Uterus (tissue), 2 donors: ENCODE measurements at regions not wholly inside any gene's neighbourhood (a gene's known extent, or its start where the extent isn't known, plus 50 kb on each side); places are given as distances from the start of the nearest gene placed in this dataset.

Experiments
- CTCF ChIP-seq, 4 experiments: fragments of 200-600 bp in 2 of 4; fragments of 450-650 bp in 2 of 4; sonication (generic) in 2 of 4; IDR thresholded peaks; one replicate each; pipeline ENCODE4 v1.5.1; 2016 to 2019; ENCODE audit warnings: antibody characterized with exemption in 4 of 4, mild to moderate bottlenecking in 2 of 4, moderate library complexity in 1 of 4
- POLR2A ChIP-seq, 2 donors: fragments of 450-650 bp; IDR thresholded peaks; one replicate each; pipeline ENCODE4 v1.6.1; 2016; ENCODE audit warnings: antibody characterized with exemption in 2 of 2, mild to moderate bottlenecking in 1 of 2, moderate library complexity in 1 of 2

GRCh38 chr5:153884612-153884957 lies 154.1 kb downstream of the FAM114A2 start:
- TF ChIP-seq CTCF (IDR thresholded peaks at IDR 0.05): no peak
- TF ChIP-seq POLR2A (IDR thresholded peaks at IDR 0.05): no peak
